ENCODE measurements at regions not wholly inside any gene's neighbourhood (a gene's known extent, or its start where the extent isn't known, plus 50 kb on each side); places are given as distances from the start of the nearest gene placed in this dataset.

- peaks cover 20% of the 10 kb centered on the region for H3K27me3 Mint-ChIP-seq (ENCODE audit: low read depth)
- H3K4me1 Mint-ChIP-seq = peaks cover 6 to 20% of the 10 kb centered on the region in 2 experiments
- Histone ChIP-seq H3K27ac (ENCODE audit: insufficient read length, low read depth, low read length) (no peak overlapping the region), H3K9ac (ENCODE audit: extremely low read depth, insufficient read length, low read length) (no peak overlapping the region), H3K4me2 (ENCODE audit: insufficient read depth, insufficient read length, low read length) (no peak overlapping the region), H3K4ac (ENCODE audit: low read depth, low read length) (no peak overlapping the region), H2AFZ (ENCODE audit: low read length) (no peak overlapping the region), H2BK15ac (ENCODE audit: low read depth, low read length) (no peak overlapping the region), H2BK5ac (ENCODE audit: insufficient read length, low read length) (no peak overlapping the region), H3K79me1 (ENCODE audit: insufficient read depth, low read depth, low read length, poor library complexity, severe bottlenecking) (no peaks in the 10 kb centered on the region), H3T11ph (ENCODE audit: low read length) (no peak overlapping the region), H3K18ac (ENCODE audit: insufficient read length, low read depth, low read length) (no peak overlapping the region), H2BK12ac (ENCODE audit: insufficient read length, low read depth, low read length) (no peak overlapping the region), H3K23me2 (ENCODE audit: insufficient read length, low read depth, low read length, poor library complexity, severe bottlenecking) (no peaks in the 10 kb centered on the region), H3K4me1 (ENCODE audit: insufficient read depth, low read length) (no peaks in the 10 kb centered on the region), H2BK20ac (ENCODE audit: low read depth, low read length, poor library complexity, severe bottlenecking) (no peak overlapping the region), H3K14ac (ENCODE audit: insufficient read depth, low read length) (no peak overlapping the region; the same call in 1 of the 2 replicates), H4K8ac (replicated peaks; ENCODE audit: insufficient read length, low read depth, low read length) (no peak overlapping the region), H3K56ac (ENCODE audit: insufficient read length, low read depth, low read length) (no peak overlapping the region), H4K20me1 (ENCODE audit: control insufficient read depth, insufficient read depth, insufficient read length) (no peaks in the 10 kb centered on the region), H4K5ac (ENCODE audit: insufficient read length, low read depth, low read length) (no peak overlapping the region), H3K9me3 (ENCODE audit: control insufficient read depth, low read depth, low read length) (no peaks in the 10 kb centered on the region), H4K91ac (ENCODE audit: insufficient read length, low read depth, low read length) (no peak overlapping the region), H2BK120ac (ENCODE audit: low read depth, low read length, poor library complexity, severe bottlenecking) (no peak overlapping the region), H3K27me3 (ENCODE audit: insufficient read depth, low read length) (no peaks in the 10 kb centered on the region), H3K79me2 (ENCODE audit: insufficient read depth, low read length) (no peaks in the 10 kb centered on the region), H3K23ac (ENCODE audit: insufficient read length, low read depth, low read length) (no peak overlapping the region), H2AK5ac (ENCODE audit: insufficient read length, low read length) (no peak overlapping the region)
- no peak for TF ChIP-seq CTCF (conservative IDR thresholded peaks at IDR 0.05)
- H3K4me3 Mint-ChIP-seq = no peak overlapping the region
- no peaks in the 10 kb centered on the region; a peak in 1 of 5 replicates for H3K9me3 Mint-ChIP-seq
- no CpG with 5 or more reads among the region's 9 CpGs for WGBS (ENCODE audit: extremely low coverage, insufficient read length, low lambda C conversion rate)
- no peak for DNase-seq
- peak overlapping the region in 2 of 3 experiments; percentile 39 to 57; a peak in 2 of 7 replicates for H3K27ac Mint-ChIP-seq
- H3K36me3 Mint-ChIP-seq (ENCODE audit: insufficient read depth in 1 of 3, low read depth in 3 of 3) = no peaks in the 10 kb centered on the region
Observed at GRCh38 chr17:79415909-79416308, 194.9 kb downstream of the RBFOX3 start.

Measured in H9 (cell line).